Testis (tissue), 2 donors: ENCODE measurements at regions not wholly inside any gene's neighbourhood (a gene's known extent, or its start where the extent isn't known, plus 50 kb on each side); places are given as distances from the start of the nearest gene placed in this dataset.

Experiments used
- CTCF ChIP-seq, 3 experiments: fragments of 450-650 bp in 2 of 3; fragments of 200-600 bp in 1 of 3; sonication (generic) in 1 of 3; IDR thresholded peaks; one replicate each; pipeline ENCODE4 v1.5.1; 2016 to 2019; ENCODE audit warnings: antibody characterized with exemption in 3 of 3, mild to moderate bottlenecking in 2 of 3, moderate library complexity in 1 of 3
- POLR2A ChIP-seq: fragments of 450-650 bp; IDR thresholded peaks from one replicate; pipeline ENCODE4 v1.6.1; 2017; ENCODE audit warnings: antibody characterized with exemption, mild to moderate bottlenecking, moderate library complexity

DNA sequence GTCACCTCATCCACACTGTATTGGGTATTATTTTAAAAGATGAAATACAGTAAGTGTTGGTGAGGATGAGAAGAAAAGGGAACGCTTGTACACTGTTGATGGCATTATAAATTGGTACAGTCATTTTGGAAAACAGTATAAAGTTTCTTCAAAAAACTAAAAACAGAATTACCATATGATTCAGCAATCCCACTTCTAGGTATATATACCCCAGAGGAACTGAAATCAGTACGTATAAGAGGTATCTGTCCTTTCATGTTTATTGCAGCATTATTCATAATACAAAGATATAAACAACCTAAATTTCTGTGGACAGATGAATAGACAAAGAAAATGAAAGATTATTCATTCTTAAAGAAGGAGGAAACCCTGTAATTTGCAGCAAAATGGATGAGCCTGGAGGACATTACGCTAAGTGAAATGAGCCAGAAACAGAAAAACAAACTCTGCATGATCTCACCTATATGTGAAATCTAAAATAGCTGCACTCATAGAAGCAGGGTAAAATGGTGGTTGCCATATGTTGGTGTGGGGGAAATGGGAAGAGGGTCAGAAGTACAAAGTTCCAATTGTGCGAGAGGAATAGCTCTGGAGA is 191.6 kb downstream of the TRIM36 start:
- TF ChIP-seq CTCF (IDR thresholded peaks at IDR 0.05) (no peak), POLR2A (no peak)
